OCI-M2 (cell line): ENCODE measurements at regions not wholly inside any gene's neighbourhood (a gene's known extent, or its start where the extent isn't known, plus 50 kb on each side); places are given as distances from the start of the nearest gene placed in this dataset.
"Not testable (repeated sequence)": the region's sequence is repeated elsewhere in the genome, so short reads cannot be mapped to it uniquely, and the experiment has no call there.

Experiments used
- DNase-seq: peaks from one replicate; lab custom pipeline; 2025; ENCODE audit not compliant: unreplicated experiment; lab: John Stamatoyannopoulos, UW

- DNase-seq: no peak
Measured at GRCh38 chr10:91002656-91003055, 81.8 kb upstream of the ANKRD1 start.

GRCh38 chr10:91003379-91003778, 82.5 kb upstream of the ANKRD1 start:
- DNase-seq: not testable (repeated sequence)

GRCh38 chr10:91005276-91005675, 84.4 kb upstream of the ANKRD1 start:
- not testable (repeated sequence) for DNase-seq

GRCh38 chr10:91006001-91006751, 85.3 kb upstream of the ANKRD1 start:
- no peak for DNase-seq

- DNase-seq: no peak
Measured at GRCh38 chr10:91006752-91007346, 86.0 kb upstream of the ANKRD1 start.

- DNase-seq: no peak
Measured at GRCh38 chr10:91007655-91008054, 86.8 kb upstream of the ANKRD1 start.

GRCh38 chr10:91009121-91009520, 88.2 kb upstream of the ANKRD1 start:
- no peak for DNase-seq

- DNase-seq: no peak
Measured at GRCh38 chr10:91010952-91011351, 90.1 kb upstream of the ANKRD1 start.

GRCh38 chr10:91012502-91012901, 91.6 kb upstream of the ANKRD1 start:
- DNase-seq: no peak

GRCh38 chr10:91013985-91014384, 93.1 kb upstream of the ANKRD1 start:
- DNase-seq: no peak

GRCh38 chr10:91017198-91017597, 96.3 kb upstream of the ANKRD1 start:
- DNase-seq: no peak

GRCh38 chr10:91021901-91022300, 101.0 kb upstream of the ANKRD1 start:
- no peak for DNase-seq

- DNase-seq: no peak
Measured at GRCh38 chr10:91022390-91022789, 101.5 kb upstream of the ANKRD1 start.

GRCh38 chr10:91022924-91023699, 102.2 kb upstream of the ANKRD1 start:
- DNase-seq: no peak

- DNase-seq: no peak
Measured at GRCh38 chr10:91023700-91024398, 103.0 kb upstream of the ANKRD1 start.

GRCh38 chr10:91024541-91024940, 103.7 kb upstream of the ANKRD1 start:
- DNase-seq: no peak

- DNase-seq: no peak
Measured at GRCh38 chr10:91032611-91033206, 111.8 kb upstream of the ANKRD1 start.

- no peak for DNase-seq
Measured at GRCh38 chr10:91033324-91033950, 112.5 kb upstream of the ANKRD1 start.

- no peak for DNase-seq
Measured at GRCh38 chr10:91034042-91034441, 113.2 kb upstream of the ANKRD1 start.

- DNase-seq: no peak
Measured at GRCh38 chr10:91034494-91035159, 113.7 kb upstream of the ANKRD1 start.
